CD4-positive, alpha-beta T cell treated with Interleukin-1 beta for 1 hour (primary cell): ENCODE measurements at regions not wholly inside any gene's neighbourhood (a gene's known extent, or its start where the extent isn't known, plus 50 kb on each side); places are given as distances from the start of the nearest gene placed in this dataset.
"Not testable (repeated sequence)": the region's sequence is repeated elsewhere in the genome, so short reads cannot be mapped to it uniquely, and the experiment has no call there.

Experiments
- DNase-seq, 2 donors: peaks; one replicate each; pipeline ENCODE4 v3.0.0-alpha.2; 2020 to 2022

GRCh38 chr20:6715401-6715941 is 52.0 kb upstream of the BMP2 start:
- no peak for DNase-seq

DNA sequence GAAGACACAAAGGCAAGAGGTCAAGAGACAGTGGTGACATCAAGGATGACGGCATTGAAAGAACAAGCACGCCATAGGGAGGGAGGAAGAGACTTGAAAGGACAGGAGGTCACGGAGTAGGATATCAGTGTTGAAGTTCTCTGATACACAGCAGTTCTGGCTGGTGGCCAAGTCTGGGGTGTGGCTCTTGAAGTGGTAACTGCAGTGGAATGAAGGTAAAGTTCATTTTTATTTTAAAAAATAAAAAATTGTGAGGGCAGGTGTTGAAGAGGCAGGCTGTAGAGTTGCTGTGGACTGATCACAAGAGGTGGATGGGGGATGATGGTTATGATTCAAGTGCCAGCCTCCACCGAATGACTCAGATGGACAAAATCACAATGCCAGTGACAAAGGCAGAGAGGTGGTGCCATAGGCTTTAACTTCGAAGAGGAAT is 53.2 kb upstream of the BMP2 start:
- no peak for DNase-seq

DNA sequence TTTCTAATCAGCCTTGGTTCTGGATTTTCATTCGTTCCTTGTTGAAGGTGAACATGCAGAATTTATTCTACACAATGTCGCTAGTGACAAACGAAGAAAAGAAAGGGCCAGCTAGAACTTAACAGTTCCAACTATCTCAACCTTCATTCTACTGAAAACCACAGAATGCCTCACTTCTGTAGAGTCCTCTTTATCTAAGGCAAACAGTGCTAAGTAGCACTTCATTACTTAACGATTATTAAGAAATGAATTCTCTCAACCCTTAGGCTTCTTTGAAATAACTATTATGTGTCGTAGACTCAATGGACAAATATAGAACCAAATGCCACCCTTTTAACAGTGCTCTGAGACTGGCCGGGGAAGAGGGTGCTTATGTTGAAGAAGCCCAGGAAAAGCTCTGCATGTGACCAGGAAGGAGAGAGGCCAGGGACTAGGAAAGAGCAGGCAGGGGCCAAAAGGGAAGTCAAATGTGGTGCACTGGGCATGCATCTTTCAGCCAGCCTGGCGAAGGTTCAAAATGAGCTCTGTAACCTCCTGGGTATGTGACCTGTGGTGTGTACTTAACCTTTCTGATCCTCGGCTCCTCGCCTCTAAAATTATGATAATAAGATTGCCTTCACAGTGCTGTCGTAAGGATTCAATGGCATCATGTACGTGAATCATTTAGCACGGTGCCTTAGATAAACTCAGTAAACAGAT is 55.4 kb upstream of the BMP2 start:
- DNase-seq, result no peak

DNA sequence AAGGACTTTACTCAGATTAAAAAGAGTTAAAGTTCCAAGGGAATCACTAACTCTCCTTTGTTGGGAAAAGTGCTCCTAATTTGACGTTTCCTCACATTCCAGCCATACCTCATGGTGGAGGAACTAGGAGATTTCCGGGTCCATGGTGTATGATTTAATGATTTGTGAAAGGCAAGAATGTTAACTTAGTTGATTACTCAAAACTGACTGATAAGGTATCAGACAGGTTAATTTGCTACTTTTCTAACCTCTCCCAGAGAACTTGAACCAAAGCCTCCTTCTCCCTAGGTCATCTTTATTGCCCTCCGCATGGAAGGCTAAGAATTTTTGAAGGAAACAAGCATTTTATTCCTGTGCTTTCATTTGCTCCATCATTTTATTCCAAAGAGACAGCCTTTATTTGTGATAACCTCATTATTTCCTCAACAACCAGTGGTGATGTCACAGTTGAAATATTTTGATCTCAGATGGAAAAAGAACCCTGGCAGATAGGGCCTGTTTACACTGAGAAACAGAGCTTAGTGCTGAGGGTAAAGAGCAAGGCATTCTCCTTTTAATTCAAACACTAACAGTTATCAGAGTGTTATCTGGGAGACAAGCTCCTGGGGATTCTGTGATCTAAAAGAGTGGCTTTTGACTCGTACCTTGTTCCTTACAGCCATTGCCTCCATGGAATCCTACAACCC is 57.4 kb upstream of the BMP2 start:
- DNase-seq, result no peak

DNA sequence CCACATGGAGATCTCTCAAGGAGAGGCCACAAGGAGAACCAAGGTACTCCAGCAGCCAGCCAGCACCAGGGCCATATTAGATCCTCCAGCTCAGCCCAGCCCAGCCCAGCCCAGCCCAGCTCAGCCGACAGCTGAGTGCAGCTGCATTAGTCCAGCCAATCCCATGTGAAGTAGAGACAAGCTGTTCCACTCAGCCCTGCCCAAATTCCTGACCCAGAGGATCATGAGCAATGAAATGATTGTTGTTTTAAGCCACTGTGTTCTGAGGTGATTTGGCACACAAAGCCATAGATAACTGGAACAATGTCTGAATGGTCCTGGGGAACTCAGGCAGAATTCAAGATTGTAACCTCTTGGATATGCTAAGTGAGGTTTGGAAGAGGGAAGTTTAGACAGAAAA is 59.5 kb upstream of the BMP2 start:
- DNase-seq, result no peak

DNA sequence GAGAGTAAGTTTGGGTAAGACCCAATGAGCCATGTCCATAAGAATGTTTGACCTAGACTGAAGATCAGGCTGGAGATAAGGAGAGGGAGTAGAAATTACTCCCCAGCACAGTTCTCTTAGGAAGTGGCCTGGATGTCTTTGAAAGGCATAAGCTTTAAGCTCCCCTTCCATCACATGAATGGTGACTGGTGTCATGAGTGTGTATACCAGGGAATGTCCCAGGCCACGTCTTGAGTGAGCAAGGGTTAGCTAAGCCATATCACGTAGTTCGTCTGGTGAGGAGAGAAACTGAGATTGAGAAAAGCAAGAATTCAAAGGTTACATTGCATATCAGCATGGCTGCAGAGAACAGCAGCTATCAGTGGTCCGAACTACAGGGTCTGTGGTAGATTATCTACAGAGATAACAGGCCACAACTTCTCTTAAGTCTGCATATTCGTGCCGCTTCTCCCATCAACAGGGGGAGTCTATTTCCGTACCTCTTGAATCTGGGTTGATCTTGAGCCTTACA is 60.1 kb upstream of the BMP2 start:
- DNase-seq, result no peak

DNA sequence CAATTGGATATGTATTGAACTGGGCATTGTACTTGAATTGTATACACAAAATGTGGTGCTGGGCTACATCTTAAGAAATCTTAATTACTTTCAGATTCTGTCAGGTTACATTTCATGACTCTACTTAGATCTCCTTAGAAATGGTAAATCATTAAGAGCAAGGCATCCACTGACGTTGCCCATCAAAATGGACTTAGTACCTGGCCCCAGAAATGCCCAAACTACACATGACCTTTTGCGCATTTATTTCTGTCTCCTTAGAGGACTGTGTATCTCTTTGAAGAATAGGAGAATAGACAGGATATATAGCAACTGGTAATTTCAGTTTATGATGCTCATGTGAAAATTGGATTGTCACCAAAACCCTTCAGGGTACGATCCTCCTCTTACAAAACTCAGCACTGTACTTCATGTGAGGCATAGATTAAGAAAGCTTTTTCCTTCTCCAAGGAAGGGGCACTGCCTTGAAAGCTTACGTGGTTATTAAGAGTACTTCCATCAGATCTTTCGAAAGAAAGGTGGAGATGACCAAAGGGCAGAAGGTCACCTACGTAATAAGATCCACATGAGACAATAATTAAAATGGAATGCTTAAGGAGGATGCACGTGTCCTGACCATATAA is 61.4 kb upstream of the BMP2 start:
- DNase-seq, result no peak

GRCh38 chr20:6705106-6705766 is 62.2 kb upstream of the BMP2 start:
- no peak for DNase-seq

DNA sequence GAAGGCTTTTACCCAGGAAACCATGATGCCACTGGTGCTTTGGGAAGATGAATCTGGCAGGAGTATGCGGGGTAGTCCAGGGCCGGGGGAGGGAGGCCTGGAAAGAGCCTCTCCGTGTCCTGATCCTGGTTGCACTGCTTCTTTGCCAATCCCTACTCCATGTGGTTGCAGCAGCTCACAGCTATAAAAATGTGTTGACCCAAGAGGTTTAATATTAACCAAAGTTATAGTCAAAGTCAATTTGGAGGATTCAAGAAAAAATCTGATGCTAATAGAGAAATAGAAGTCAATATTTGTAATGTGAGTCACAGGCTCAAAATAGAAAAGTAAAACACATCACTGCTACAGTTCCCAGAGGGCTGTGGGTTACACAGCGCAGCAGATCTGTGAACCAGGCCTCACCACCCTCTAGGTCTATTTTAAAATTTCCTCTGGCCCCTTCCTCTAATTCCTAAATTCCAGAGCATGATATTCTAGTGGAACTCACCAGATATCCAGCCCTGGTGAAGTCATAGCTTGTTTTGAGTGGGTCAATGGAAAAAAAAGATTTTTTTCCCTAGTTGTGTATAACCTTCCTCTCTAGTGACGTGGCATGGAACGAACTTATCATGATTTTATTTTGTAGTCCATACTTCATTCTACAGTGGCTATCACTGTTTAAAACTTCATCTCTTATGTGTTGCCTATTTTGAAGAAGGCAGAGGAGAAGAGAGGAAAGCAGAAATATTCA is 63.2 kb upstream of the BMP2 start:
- no peak for DNase-seq

GRCh38 chr20:6703656-6704055 is 63.8 kb upstream of the BMP2 start:
- no peak for DNase-seq

- no peak for DNase-seq
Observed at GRCh38 chr20:6703047-6703446, 64.4 kb upstream of the BMP2 start.

DNA sequence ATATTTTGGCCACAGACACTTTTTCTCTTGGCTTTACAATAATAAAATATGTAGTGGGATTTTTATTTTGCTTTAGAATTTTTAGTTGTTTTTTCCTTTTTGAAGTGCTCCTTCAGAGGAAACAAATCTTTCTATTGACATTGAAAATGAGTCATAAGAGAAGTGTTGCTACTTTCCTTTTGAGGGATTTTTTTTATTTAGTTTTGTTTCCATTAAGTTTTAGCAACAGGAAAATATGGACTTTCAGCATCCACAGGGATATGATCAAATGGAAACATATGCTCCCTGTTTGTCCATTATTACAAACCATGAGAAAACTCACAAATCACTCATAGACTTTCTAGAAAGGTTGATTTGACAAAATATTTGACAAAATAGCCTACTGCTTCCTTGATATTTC is 65.3 kb upstream of the BMP2 start:
- no peak for DNase-seq

DNA sequence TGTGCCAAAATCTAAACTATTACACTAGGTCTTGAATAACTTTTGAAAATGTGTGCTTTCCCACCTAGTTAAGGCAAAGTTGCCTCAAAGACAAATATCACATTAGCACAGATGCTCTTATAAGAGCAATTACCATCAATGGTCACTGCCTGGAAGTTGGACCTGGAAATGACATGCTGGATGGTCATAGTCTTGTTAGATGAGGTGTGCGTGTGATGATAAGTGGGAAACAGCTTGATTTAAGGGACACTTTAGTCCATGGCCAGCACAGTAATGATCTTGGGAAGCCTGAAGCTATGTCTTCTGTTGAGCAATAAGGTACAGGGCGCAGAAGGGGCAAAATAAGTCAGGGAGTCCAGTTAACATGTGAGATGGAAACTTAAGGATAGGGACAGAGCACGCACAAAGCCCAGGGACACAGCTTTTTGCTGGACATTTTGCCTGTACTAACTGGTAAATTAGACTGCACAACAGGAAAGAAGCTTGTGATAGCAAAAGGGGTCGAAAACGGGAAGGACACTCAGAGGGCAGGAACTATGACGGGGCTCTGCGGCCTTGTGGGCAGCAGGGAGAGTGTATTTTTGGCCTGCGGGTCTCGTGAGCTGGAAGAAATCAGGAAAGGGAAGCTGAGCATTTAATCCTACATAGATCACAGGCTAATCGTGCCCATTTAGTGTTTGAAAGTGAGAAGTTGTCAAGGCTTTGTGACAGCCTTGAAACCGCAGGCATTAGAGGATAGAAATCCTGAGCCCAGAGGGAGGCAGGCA is 66.7 kb upstream of the BMP2 start:
- peak; percentile 3 to 49 for DNase-seq

DNA sequence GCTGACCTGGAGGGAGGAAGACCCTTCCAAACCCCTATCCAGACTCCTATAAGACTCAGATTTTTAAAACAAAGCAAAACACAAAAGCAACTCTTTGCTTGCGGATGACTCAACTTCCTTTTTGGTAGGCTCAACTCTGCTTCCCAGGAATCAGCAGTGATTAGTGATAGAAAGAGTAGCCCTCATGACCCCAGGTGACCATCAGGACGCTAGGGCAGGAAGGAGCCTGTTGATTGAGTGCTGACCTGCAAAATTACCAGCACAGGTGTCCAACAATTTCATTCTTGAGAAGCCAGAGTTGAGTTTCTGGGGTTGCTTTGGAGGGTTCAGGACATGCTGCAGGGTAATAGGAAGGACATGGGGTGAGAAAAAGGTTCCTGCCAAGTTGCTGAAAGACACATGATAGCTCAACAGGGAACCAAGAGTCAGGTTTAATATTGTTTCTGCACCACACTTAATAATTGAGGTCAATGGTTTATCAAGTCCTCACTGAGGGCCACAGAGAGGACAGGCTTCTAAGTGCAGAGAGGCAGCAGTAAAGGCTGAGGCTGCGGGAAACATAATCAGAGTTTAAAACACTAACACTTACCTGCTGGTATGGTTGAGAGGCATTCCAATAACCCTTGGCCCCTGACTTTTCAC is 67.4 kb upstream of the BMP2 start:
- no peak for DNase-seq

- DNase-seq, result no peak
Observed at GRCh38 chr20:6698723-6699122, 68.8 kb upstream of the BMP2 start.

- no peak for DNase-seq
Observed at GRCh38 chr20:6698056-6698455, 69.4 kb upstream of the BMP2 start.

DNA sequence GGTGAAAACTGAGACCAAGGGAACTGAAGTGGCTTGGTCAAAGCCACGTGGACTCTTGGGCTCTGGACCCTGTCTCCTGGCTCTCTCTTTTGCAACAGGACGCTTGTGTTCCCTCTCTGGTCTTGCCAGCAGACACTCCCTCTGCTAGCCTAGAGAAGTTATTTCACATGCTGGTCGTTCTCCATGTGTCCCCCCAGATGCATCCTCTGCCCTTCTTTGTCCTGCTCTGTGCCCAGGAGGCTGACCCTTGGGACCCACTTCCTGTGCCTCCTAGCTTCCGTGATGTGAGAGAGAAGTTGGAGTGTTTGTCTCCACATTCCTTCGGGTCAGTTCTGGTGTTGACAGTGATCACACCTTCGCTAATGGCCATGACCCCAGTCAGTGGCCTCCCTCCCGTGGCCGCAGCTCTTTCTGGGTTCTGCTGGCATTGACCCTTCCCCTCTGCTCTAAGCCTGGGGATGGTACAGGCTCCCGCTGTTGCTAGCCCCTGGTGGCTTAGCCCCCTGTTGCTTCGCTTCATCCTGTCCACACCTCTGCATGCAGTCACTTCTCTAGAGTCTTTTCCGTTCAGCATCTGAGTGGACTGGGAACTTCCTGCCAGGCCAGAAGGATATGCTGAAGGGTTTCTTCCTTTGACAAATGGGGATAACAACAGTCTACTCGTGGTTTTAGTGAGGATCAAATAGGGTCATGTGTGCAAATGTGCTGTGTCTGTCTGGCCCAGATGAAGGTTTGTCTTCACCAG is 70.1 kb upstream of the BMP2 start:
- no peak for DNase-seq

- DNase-seq, result no peak
Observed at GRCh38 chr20:6696001-6696400, 71.5 kb upstream of the BMP2 start.

GRCh38 chr20:6693808-6694198 is 73.7 kb upstream of the BMP2 start:
- not testable (repeated sequence) for DNase-seq

DNA sequence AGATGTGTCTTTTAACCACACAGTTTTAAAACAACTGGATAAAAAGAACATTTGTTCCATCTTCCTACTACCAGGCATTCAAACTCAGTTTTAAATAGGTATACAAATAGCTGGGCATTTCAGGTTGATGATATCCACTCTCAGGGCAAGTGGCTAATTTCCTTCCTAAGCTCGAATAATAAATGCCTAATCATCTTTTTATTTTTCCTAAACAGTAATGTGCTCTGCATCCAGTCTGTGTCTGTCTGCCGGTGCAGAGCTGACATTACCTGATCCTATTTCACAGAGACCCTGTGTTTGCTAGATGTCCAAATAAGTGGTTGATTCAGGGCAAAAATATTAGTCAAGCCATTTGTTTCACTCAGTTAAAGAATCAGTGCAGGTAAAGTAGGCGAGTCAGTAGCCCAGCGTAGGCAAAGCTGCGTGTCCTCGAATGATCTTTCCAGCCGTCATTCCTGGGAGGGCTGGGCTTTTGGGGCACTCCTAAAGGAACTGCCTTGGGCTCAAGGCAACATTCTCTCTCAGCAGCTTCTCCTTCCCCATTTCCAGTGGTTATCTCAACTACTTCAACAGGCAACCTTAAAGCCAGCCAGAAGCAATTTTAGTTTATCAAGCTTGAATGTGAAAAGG is 74.2 kb upstream of the BMP2 start:
- DNase-seq, result no peak
